ENCODE measurements at regions not wholly inside any gene's neighbourhood (a gene's known extent, or its start where the extent isn't known, plus 50 kb on each side); places are given as distances from the start of the nearest gene placed in this dataset.
A peak's percentile ranks its signal among the peaks of the same experiment; 100 is the strongest.
"Not testable (repeated sequence)": the region's sequence is repeated elsewhere in the genome, so short reads cannot be mapped to it uniquely, and the experiment has no call there.

- no peak for DNase-seq (ENCODE audit: low read depth)
These were observed 280.5 kb downstream of the TLL1 start for GRCh38 chr4:166153548-166153947.

GRCh38 chr4:166162327-166162726, 289.3 kb downstream of the TLL1 start:
- DNase-seq (ENCODE audit: low read depth), result no peak

- DNase-seq (ENCODE audit: low read depth), result peak; percentile 42
These were observed 292.9 kb downstream of the TLL1 start for GRCh38 chr4:166165829-166166420.

- peak; percentile 3 for DNase-seq (ENCODE audit: low read depth)
These were observed 296.1 kb downstream of the TLL1 start for GRCh38 chr4:166169111-166169510.

- DNase-seq (ENCODE audit: low read depth), result no peak
These were observed 299.6 kb downstream of the TLL1 start for GRCh38 chr4:166172619-166173018.

- DNase-seq (ENCODE audit: low read depth), result peak; percentile 22
These were observed 301.9 kb downstream of the TLL1 start for GRCh38 chr4:166174717-166175490.

- no peak for DNase-seq (ENCODE audit: low read depth)
These were observed 309.1 kb downstream of the TLL1 start for GRCh38 chr4:166182145-166182544.

GRCh38 chr4:166195101-166195500, 322.1 kb downstream of the TLL1 start:
- no peak for DNase-seq (ENCODE audit: low read depth)

- DNase-seq (ENCODE audit: low read depth), result no peak
These were observed 324.1 kb downstream of the TLL1 start for GRCh38 chr4:166197166-166197565.

- no peak for DNase-seq (ENCODE audit: low read depth)
These were observed 325.0 kb downstream of the TLL1 start for GRCh38 chr4:166198041-166198440.

- no peak for DNase-seq (ENCODE audit: low read depth)
These were observed 325.7 kb downstream of the TLL1 start for GRCh38 chr4:166198516-166199310.

- DNase-seq (ENCODE audit: low read depth), result no peak
These were observed 330.0 kb downstream of the TLL1 start for GRCh38 chr4:166202991-166203390.

GRCh38 chr4:166212326-166212725, 339.3 kb downstream of the TLL1 start:
- not testable (repeated sequence) for DNase-seq (ENCODE audit: low read depth)

- no peak for DNase-seq (ENCODE audit: low read depth)
These were observed 349.2 kb downstream of the TLL1 start for GRCh38 chr4:166222271-166222670.

- DNase-seq (ENCODE audit: low read depth), result no peak
These were observed 355.1 kb downstream of the TLL1 start for GRCh38 chr4:166228112-166228511.

GRCh38 chr4:166229799-166230198, 356.8 kb downstream of the TLL1 start:
- DNase-seq (ENCODE audit: low read depth), result no peak

GRCh38 chr4:166230841-166231240, 357.8 kb downstream of the TLL1 start:
- DNase-seq (ENCODE audit: low read depth), result no peak

- DNase-seq (ENCODE audit: low read depth), result no peak
These were observed 366.3 kb downstream of the TLL1 start for GRCh38 chr4:166239354-166239753.

GRCh38 chr4:166252487-166253402, 379.7 kb downstream of the TLL1 start:
- DNase-seq (ENCODE audit: low read depth), result no peak

GRCh38 chr4:166257276-166257675, 384.2 kb downstream of the TLL1 start:
- no peak for DNase-seq (ENCODE audit: low read depth)

GRCh38 chr4:166257891-166258290, 384.9 kb downstream of the TLL1 start:
- DNase-seq (ENCODE audit: low read depth), result no peak

- DNase-seq (ENCODE audit: low read depth), result no peak
These were observed 386.0 kb downstream of the TLL1 start for GRCh38 chr4:166259081-166259480.

Data from non-pigmented ciliary epithelial cell (primary cell).